ENCODE measurements at regions not wholly inside any gene's neighbourhood (a gene's known extent, or its start where the extent isn't known, plus 50 kb on each side); places are given as distances from the start of the nearest gene placed in this dataset.

DNA sequence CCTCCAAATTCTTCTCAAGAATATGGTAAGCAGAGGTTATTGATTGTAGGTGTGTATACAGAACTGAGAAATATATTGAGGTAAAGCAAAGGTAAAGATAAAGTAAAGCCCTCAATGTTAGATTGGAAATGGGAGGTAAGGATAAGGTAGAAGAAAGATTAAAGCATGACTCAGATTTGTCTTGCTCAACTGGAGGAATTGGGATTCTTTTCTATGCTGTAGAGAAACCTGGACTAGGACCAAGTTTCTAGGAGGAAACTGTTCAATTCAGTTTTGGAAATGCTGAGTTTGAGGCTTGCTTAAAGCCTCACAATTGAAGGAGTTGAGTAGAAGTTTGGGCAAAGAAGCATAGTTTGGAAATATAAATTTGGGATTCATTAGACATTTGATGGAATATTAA is 634.0 kb upstream of the PTCHD4 start:
- intact Hi-C loops (cut with DNase I): no loop called here
- TF ChIP-seq, protein P1, sequence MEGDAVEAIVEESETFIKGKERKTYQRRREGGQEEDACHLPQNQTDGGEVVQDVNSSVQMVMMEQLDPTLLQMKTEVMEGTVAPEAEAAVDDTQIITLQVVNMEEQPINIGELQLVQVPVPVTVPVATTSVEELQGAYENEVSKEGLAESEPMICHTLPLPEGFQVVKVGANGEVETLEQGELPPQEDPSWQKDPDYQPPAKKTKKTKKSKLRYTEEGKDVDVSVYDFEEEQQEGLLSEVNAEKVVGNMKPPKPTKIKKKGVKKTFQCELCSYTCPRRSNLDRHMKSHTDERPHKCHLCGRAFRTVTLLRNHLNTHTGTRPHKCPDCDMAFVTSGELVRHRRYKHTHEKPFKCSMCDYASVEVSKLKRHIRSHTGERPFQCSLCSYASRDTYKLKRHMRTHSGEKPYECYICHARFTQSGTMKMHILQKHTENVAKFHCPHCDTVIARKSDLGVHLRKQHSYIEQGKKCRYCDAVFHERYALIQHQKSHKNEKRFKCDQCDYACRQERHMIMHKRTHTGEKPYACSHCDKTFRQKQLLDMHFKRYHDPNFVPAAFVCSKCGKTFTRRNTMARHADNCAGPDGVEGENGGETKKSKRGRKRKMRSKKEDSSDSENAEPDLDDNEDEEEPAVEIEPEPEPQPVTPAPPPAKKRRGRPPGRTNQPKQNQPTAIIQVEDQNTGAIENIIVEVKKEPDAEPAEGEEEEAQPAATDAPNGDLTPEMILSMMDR (IDR thresholded peaks at IDR 0.05): no peak

DNA sequence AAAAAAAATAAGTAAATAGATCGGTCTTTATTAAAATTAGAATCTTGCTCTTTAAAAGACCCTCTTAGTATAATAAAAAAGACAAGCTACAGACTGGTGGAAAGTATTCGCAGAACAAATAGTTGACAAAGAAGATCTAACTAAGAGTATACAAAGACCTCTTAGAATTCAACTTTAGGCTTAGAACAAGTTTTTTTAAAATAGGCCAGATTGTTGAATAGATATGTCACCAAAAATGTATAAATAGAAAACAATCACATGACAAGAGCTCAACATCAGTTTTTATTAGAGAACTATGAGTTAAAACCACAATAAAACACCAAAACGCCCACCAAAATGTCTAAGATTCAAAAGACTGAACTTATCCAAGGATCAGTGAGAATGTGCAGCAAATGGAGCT is 632.7 kb upstream of the PTCHD4 start:
- 78 to 88% (median 83%) methylated on average over 3 of the region's 3 CpGs for WGBS, 3 donors
- TF ChIP-seq, protein P1 (IDR thresholded peaks at IDR 0.05): no peak
- H3K27ac ChIP-seq: no peak overlapping the region
- DNase-seq (no peak), ATAC-seq (no peak)
- H3K36me3 ChIP-seq (ENCODE audit: insufficient read depth in 1 of 2, low read depth in 1 of 2): no peaks in the 10 kb centered on the region
- no peaks in the 10 kb centered on the region for H3K4me1 ChIP-seq
- H3K27me3 ChIP-seq (ENCODE audit: insufficient read depth in 3 of 3, low read length in 2 of 3): no peaks in the 10 kb centered on the region
- H3K4me3 ChIP-seq: no peak overlapping the region
- intact Hi-C loops (cut with DNase I): no loop called here
- H3K9me3 ChIP-seq: no peaks in the 10 kb centered on the region

More for the DNA sequence above, 634.0 kb upstream of the PTCHD4 start:
- DNase-seq: no peak
- H3K27ac ChIP-seq: no peak overlapping the region
- no peaks in the 10 kb centered on the region for H3K9me3 ChIP-seq
- no peak for ATAC-seq
- H3K4me1 ChIP-seq: no peaks in the 10 kb centered on the region
- no peaks in the 10 kb centered on the region for H3K36me3 ChIP-seq (ENCODE audit: insufficient read depth in 1 of 2, low read depth in 1 of 2)
- no peak overlapping the region for H3K4me3 ChIP-seq
- no peaks in the 10 kb centered on the region for H3K27me3 ChIP-seq (ENCODE audit: insufficient read depth in 3 of 3, low read length in 2 of 3)

DNA sequence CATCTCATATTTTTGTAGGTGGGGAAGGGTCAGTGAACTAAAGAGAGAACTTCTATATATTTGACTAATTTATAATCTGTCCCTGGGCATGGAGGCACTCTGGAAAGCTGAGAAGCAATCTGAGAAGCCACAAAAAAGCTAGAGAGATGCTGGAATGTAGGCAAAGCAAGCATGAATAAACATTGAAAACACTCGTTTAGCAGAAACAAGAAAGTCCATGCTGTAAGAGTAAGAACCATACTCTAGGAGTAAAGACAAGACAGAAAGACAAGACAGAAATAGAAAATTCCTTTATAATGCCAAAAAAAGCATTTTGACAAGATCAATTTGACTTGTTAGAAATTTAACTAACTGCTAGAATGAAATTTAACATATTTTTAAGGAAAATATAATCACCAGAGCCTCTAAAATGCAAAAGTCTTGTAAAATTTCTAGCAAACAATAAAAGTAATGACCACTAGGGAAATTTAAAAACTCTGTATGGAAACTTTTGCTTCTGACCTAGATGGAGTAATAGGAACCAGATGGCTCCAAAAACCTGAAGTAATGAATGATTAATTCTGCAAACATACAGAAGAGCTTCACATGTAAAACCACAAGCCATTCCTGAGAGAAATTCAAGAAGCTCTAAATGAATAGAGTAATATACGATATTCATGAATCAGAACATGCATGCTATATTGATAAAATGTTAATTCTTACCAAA is 625.7 kb upstream of the PTCHD4 start:
- no peaks in the 10 kb centered on the region for H3K27me3 ChIP-seq (ENCODE audit: insufficient read depth in 3 of 3, low read length in 2 of 3)
- DNase-seq (no peak), ATAC-seq (no peak)
- intact Hi-C loops (cut with DNase I): no loop called here
- H3K36me3 ChIP-seq (ENCODE audit: insufficient read depth in 1 of 2, low read depth in 1 of 2): no peaks in the 10 kb centered on the region
- H3K4me1 ChIP-seq: no peaks in the 10 kb centered on the region
- no peaks in the 10 kb centered on the region for H3K9me3 ChIP-seq
- TF ChIP-seq, protein P1 (IDR thresholded peaks at IDR 0.05): no peak
- 38 to 50% (median 44%) methylated on average over 2 of the region's 2 CpGs for WGBS, 3 donors
- no peak overlapping the region for H3K4me3 ChIP-seq
- no peak overlapping the region for H3K27ac ChIP-seq

- no peak for DNase-seq
Observed at GRCh38 chr6:48735846-48736245, 624.8 kb upstream of the PTCHD4 start.

More at GRCh38 chr6:48735846-48736245, 624.8 kb upstream of the PTCHD4 start:
- Histone ChIP-seq H3K27ac (no peak overlapping the region), H3K27me3 (ENCODE audit: insufficient read depth in 3 of 3, low read length in 2 of 3) (no peaks in the 10 kb centered on the region), H3K9me3 (no peaks in the 10 kb centered on the region), H3K4me1 (no peaks in the 10 kb centered on the region), H3K36me3 (ENCODE audit: insufficient read depth in 1 of 2, low read depth in 1 of 2) (no peaks in the 10 kb centered on the region), H3K4me3 (no peak overlapping the region)
- intact Hi-C loops (cut with DNase I): no loop called here
- TF ChIP-seq, protein P1 (IDR thresholded peaks at IDR 0.05): no peak
- WGBS, 3 donors: 55 to 68% (median 56%) methylated on average over 1 of the region's 1 CpG
- ATAC-seq: no peak

All from psoas muscle (tissue), 7 donors.